CD14-positive monocyte (primary cell): ENCODE measurements at regions not wholly inside any gene's neighbourhood (a gene's known extent, or its start where the extent isn't known, plus 50 kb on each side); places are given as distances from the start of the nearest gene placed in this dataset.

Experiments used
- DNase-seq, 3 donors: peaks; one replicate each; pipeline ENCODE4 v3.0.0-alpha.2; 2011 to 2022
- H2AFZ ChIP-seq: 2 replicates; pipeline ENCODE4 v1.6.0; 2012; ENCODE audit warnings: mild to moderate bottlenecking, low read depth, low read length, inconsistent platforms; ENCODE audit not compliant: insufficient read depth, poor library complexity, severe bottlenecking
- H3K27ac ChIP-seq, 2 donors: 1 replicate in 1 of 2; 2 replicates in 1 of 2; pipeline ENCODE4 v1.5.1; 2012 to 2013; ENCODE audit warnings: low read length in 2 of 2, control low read depth in 1 of 2, inconsistent platforms in 1 of 2, low read depth in 1 of 2, mild to moderate bottlenecking in 1 of 2
- H3K27me3 ChIP-seq, 2 donors: one replicate each; pipeline versions ENCODE4 v1.6.0 to v1.6.1; 2011 to 2013; ENCODE audit warnings: low read length in 2 of 2; ENCODE audit not compliant: control insufficient read depth in 2 of 2, insufficient read depth in 2 of 2
- H3K36me3 ChIP-seq, 2 donors: replicated peaks in 1 of 2; 1 replicate in 1 of 2; 2 replicates in 1 of 2; pipeline versions ENCODE4 v1.5.1 to v1.6.1; 2012 to 2013; ENCODE audit warnings: low read length in 2 of 2, control low read depth in 1 of 2, inconsistent platforms in 1 of 2, mild to moderate bottlenecking in 1 of 2; ENCODE audit not compliant: insufficient read depth in 2 of 2, control insufficient read depth in 1 of 2
- H3K4me1 ChIP-seq, 2 donors: 1 replicate in 1 of 2; 2 replicates in 1 of 2; pipeline versions ENCODE4 v1.5.1 to v1.6.1; 2012 to 2013; ENCODE audit warnings: low read length in 2 of 2, control low read depth in 1 of 2, inconsistent platforms in 1 of 2, mild to moderate bottlenecking in 1 of 2, moderate library complexity in 1 of 2; ENCODE audit not compliant: insufficient read depth in 2 of 2, control insufficient read depth in 1 of 2
- H3K4me2 ChIP-seq: replicated peaks from 2 replicates; pipeline ENCODE3; 2012; ENCODE audit warnings: low read length, moderate library complexity, mild to moderate bottlenecking; ENCODE audit not compliant: poor library complexity, severe bottlenecking; ENCODE audit errors: extremely low read depth
- H3K4me3 ChIP-seq, 3 experiments: fragments of 200-600 bp in 1 of 3; sonication (generic) in 1 of 3; replicated peaks in 1 of 3; 1 replicate in 2 of 3; 2 replicates in 1 of 3; pipeline ENCODE4 v1.5.1; 2011 to 2013; ENCODE audit warnings: low read length in 3 of 3, mild to moderate bottlenecking in 3 of 3, control low read depth in 2 of 3, low read depth in 2 of 3, inconsistent platforms in 1 of 3, moderate library complexity in 1 of 3
- H3K79me2 ChIP-seq: 2 replicates; pipeline ENCODE4 v1.6.0; 2012; ENCODE audit warnings: mild to moderate bottlenecking, control low read depth, inconsistent platforms, low read length, moderate library complexity; ENCODE audit not compliant: insufficient read depth
- H3K9ac ChIP-seq: 2 replicates; pipeline ENCODE4 v1.6.0; 2017; ENCODE audit warnings: low read length, mild to moderate bottlenecking; ENCODE audit not compliant: insufficient read depth, poor library complexity, severe bottlenecking
- H3K9me3 ChIP-seq, 2 donors: replicated peaks in 1 of 2; 1 replicate in 1 of 2; 2 replicates in 1 of 2; pipeline versions ENCODE4 v1.5.1 to v1.6.1; 2012 to 2013; ENCODE audit warnings: low read length in 2 of 2, control low read depth in 1 of 2; ENCODE audit not compliant: control insufficient read depth in 1 of 2, insufficient read depth in 1 of 2
- H4K20me1 ChIP-seq: 2 replicates; pipeline ENCODE4 v1.6.0; 2012; ENCODE audit warnings: mild to moderate bottlenecking, low read length, control low read depth, moderate library complexity; ENCODE audit not compliant: insufficient read depth
- H3K27ac Mint-ChIP-seq, 7 donors: one replicate each; pipeline ENCODE4 v1.8.0; 2020; ENCODE audit warnings: mild to moderate bottlenecking in 7 of 7, mixed read lengths in 7 of 7, moderate library complexity in 6 of 7, inconsistent platforms in 2 of 7
- H3K27me3 Mint-ChIP-seq, 3 donors: one replicate each; pipeline ENCODE4 v1.8.0; 2021 to 2022; ENCODE audit warnings: low read depth in 3 of 3, mild to moderate bottlenecking in 3 of 3, mixed read lengths in 3 of 3, moderate library complexity in 3 of 3, inconsistent platforms in 1 of 3
- H3K36me3 Mint-ChIP-seq, 2 donors: one replicate each; pipeline ENCODE4 v1.8.0; 2020; ENCODE audit warnings: mixed read lengths in 2 of 2, inconsistent platforms in 1 of 2, mild to moderate bottlenecking in 1 of 2
- H3K4me1 Mint-ChIP-seq: one replicate; pipeline ENCODE4 v1.8.0; 2020; ENCODE audit warnings: mild to moderate bottlenecking, mixed read lengths
- H3K4me3 Mint-ChIP-seq, 2 donors: one replicate each; pipeline ENCODE4 v1.8.0; 2020; ENCODE audit warnings: mild to moderate bottlenecking in 2 of 2, mixed read lengths in 2 of 2, moderate library complexity in 1 of 2
- H3K9me3 Mint-ChIP-seq, 7 donors: one replicate each; pipeline ENCODE4 v1.8.0; 2020 to 2022; ENCODE audit warnings: mixed read lengths in 7 of 7, mild to moderate bottlenecking in 6 of 7, moderate library complexity in 6 of 7, inconsistent platforms in 2 of 7
- CTCF ChIP-seq: fragments of 200-600 bp; IDR thresholded peaks from one replicate; pipeline ENCODE4 v1.8.0; 2022; ENCODE audit warnings: antibody characterized with exemption, mild to moderate bottlenecking
- WGBS: methylation state at CpG from one replicate; pipeline ENCODE4 v1.1.5; 2013; ENCODE audit warnings: missing lambda C conversion rate; ENCODE audit not compliant: insufficient coverage; 5-methylcytosine and 5-hydroxymethylcytosine counted together
- intact Hi-C, 2 donors: fragments of 100-400 bp; cut with micrococcal nuclease; formaldehyde crosslinking; loops; one replicate each; pipeline versions ENCODE4 v1.15.0 to v1.15.1; 2023

DNA sequence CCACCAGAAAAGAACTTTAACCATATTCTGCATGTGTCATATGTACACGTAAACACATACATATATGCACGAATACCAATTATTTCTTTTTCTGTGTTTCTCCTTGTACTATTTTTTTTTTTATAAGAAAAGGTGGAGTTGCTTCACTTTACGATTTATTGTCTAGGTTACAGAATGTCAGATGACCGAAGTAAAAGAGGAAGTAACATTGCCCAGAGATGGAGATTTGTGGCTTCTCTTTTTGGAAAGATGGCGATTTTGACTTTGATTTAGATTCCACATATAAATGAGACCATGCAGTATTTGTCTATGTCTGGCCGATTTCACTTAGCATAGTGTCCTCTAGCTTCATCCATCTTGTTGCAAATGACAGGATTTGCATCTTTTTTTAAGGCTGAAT is 293.1 kb downstream of the SV2B start:
- no CpG with 5 or more reads among the region's 6 CpGs for WGBS
- Histone ChIP-seq H2AFZ (no peak overlapping the region), H3K79me2 (no peaks in the 10 kb centered on the region), H3K4me1 (no peaks in the 10 kb centered on the region), H3K9ac (no peak overlapping the region), H4K20me1 (no peaks in the 10 kb centered on the region), H3K9me3 (no peaks in the 10 kb centered on the region), H3K27me3 (no peaks in the 10 kb centered on the region), H3K27ac (no peak overlapping the region), H3K36me3 (no peaks in the 10 kb centered on the region), H3K4me2 (no peak overlapping the region), H3K4me3 (no peak overlapping the region)
- H3K4me1 Mint-ChIP-seq = no peaks in the 10 kb centered on the region
- no peak for TF ChIP-seq CTCF
- no peak overlapping the region for H3K4me3 Mint-ChIP-seq
- H3K27me3 Mint-ChIP-seq = peaks cover 1 to 7% (median 7%) of the 10 kb centered on the region in 3 donors
- peak in 1 of 3 donors; percentile 8 for DNase-seq
- peaks cover 0 to 8% (median 3%) of the 10 kb centered on the region in 7 donors for H3K9me3 Mint-ChIP-seq
- H3K36me3 Mint-ChIP-seq = peaks cover 0 to 3% of the 10 kb centered on the region in 2 donors
- no peak overlapping the region for H3K27ac Mint-ChIP-seq
- intact Hi-C loops = no loop called here

DNA sequence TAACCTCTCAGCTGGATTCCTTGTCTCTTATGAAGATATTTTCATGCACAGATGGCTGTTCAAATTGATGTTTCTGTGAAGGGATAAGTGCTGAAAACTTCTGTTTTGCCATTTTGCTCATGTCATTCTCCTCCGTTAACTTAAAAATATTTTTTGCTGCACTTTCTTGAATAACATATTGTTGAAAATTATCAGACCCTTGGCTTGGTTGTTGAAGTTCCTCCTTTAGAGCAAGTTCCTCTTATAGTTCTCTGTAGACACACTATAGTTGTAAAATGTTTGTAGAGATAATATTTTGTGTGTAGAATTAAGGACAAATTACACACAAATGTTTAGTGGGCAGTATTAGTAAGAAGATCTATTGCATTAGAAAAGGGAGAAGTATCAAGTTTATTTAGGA is 300.4 kb downstream of the SV2B start:
- H3K36me3 Mint-ChIP-seq = peaks cover 0 to 3% of the 10 kb centered on the region in 2 donors
- H3K4me3 Mint-ChIP-seq = no peak overlapping the region
- peaks cover 0 to 4% of the 10 kb centered on the region in 2 donors for H3K9me3 ChIP-seq
- no CpG with 5 or more reads among the region's 1 CpG for WGBS
- no peak overlapping the region for H3K4me3 ChIP-seq
- H3K4me1 Mint-ChIP-seq = no peaks in the 10 kb centered on the region
- no peak for DNase-seq
- no peaks in the 10 kb centered on the region for H3K79me2 ChIP-seq
- no peak overlapping the region for H3K27ac Mint-ChIP-seq
- H2AFZ ChIP-seq = no peak overlapping the region
- intact Hi-C loops = no loop called here
- no peaks in the 10 kb centered on the region for H3K27me3 ChIP-seq
- peaks cover 0 to 10% (median 4%) of the 10 kb centered on the region in 7 donors for H3K9me3 Mint-ChIP-seq
- no peaks in the 10 kb centered on the region for H4K20me1 ChIP-seq
- H3K4me2 ChIP-seq = no peak overlapping the region
- H3K9ac ChIP-seq = no peak overlapping the region
- H3K27me3 Mint-ChIP-seq = no peaks in the 10 kb centered on the region
- no peaks in the 10 kb centered on the region for H3K4me1 ChIP-seq
- H3K27ac ChIP-seq = no peak overlapping the region
- TF ChIP-seq CTCF = no peak
- H3K36me3 ChIP-seq = no peaks in the 10 kb centered on the region
